M059J (cell line): ENCODE measurements at regions not wholly inside any gene's neighbourhood (a gene's known extent, or its start where the extent isn't known, plus 50 kb on each side); places are given as distances from the start of the nearest gene placed in this dataset.
"Not testable (repeated sequence)": the region's sequence is repeated elsewhere in the genome, so short reads cannot be mapped to it uniquely, and the experiment has no call there.

Experiments
- DNase-seq: peaks from one replicate; pipeline ENCODE4 v3.0.0-alpha.2; 2012; ENCODE audit warnings: low read depth

GRCh38 chr12:74264692-74265091 lies 272.9 kb upstream of the ATXN7L3B start:
- DNase-seq, result no peak

DNA sequence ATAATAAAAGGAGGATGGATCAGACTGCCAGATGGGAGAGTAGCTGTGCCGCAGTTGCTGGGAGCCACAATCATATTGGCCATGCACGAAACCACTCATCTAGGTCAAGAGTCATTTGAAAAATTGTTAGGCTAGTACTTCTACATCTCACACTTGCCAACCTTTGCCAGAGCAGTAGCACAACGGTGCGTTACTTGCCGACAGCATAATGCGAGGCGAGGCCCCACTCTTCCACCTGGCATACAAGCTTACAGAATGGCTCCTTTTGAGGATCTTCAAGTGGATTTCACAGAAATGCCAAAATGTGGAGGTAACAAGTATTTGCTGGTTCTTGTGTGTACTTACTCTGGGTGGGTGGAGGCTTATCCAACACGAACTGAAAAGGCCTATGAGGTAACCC lies 268.3 kb upstream of the ATXN7L3B start:
- DNase-seq, result not testable (repeated sequence)

- no peak for DNase-seq
These were observed 257.4 kb upstream of the ATXN7L3B start for GRCh38 chr12:74280156-74280655.

GRCh38 chr12:74281401-74282180 lies 256.0 kb upstream of the ATXN7L3B start:
- not testable (repeated sequence) for DNase-seq

- DNase-seq, result no peak
These were observed 254.0 kb upstream of the ATXN7L3B start for GRCh38 chr12:74283646-74284045.

- peak; percentile 2 for DNase-seq
These were observed 251.9 kb upstream of the ATXN7L3B start for GRCh38 chr12:74285773-74286172.

GRCh38 chr12:74286254-74286653 lies 251.4 kb upstream of the ATXN7L3B start:
- no peak for DNase-seq

DNA sequence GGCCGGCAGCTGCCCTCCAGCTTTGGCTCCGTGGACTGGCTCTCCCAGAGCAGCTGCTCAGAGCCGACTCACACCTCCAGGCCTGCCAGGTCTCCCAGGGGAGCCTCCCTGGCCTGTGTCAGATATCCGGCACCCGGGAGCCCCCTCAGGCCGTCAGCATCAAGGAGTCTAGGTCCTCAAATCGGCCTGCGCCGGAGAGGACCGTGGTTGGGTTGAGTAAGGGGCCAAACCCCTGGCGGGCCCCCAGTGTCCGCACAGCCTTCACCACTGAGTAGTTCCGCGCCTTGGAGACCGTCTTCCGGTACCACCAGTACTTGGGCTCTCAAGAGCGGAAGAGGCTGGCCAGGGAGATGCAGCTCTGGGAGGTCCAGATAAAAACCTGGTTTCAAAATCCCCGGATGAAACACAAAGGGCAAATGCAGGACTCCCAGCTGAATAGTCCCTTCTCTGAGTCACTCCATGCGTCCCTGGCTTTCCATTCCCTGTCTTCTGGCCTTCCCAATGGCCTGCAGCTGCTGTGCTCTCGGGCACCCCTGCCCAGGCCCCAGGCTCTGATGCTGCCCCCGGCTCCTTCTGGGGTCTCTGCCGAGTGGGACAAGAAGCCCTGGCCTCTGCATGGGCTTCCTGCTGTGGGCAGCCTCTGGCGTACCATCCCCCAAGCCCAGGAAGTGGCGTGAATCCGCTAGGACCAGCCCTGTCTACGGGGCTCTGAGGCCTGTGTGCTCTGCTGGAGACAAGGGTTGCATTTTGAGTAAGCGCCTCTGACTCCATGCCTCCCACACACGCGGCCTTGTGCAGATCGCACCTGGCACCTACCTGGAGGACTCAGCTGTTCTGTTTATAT lies 245.1 kb upstream of the ATXN7L3B start:
- peak; percentile 79 for DNase-seq

- peak; percentile 17 for DNase-seq
These were observed 243.9 kb upstream of the ATXN7L3B start for GRCh38 chr12:74293689-74294131.

DNA sequence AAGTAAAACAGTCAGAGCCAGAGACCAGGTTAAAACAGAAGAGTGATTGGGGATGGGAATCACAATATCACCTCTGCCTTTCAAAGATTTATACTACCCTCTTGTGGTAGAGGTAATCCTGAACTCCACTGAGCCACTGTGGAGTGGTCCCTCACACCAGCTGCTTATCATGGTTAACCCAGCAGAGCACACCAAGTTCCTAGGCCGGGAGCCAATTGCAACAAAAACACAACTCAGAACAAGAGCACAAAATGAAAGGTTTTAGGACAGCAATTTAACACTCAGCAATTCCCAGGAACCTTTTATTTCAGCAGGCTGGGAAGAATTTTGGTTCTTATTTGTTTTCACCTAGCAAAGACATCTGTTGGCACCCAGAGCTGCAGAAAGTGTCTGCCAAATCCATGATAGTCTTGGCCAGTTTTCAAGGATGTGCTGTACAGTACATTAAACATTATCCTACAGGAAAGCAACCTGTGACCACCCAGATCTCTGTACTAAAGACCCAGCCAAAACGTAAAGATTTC lies 220.5 kb upstream of the ATXN7L3B start:
- peak; percentile 16 for DNase-seq

- no peak for DNase-seq
These were observed 219.9 kb upstream of the ATXN7L3B start for GRCh38 chr12:74317741-74318140.

GRCh38 chr12:74319886-74320285 lies 217.7 kb upstream of the ATXN7L3B start:
- DNase-seq, result no peak

GRCh38 chr12:74321381-74321780 lies 216.3 kb upstream of the ATXN7L3B start:
- no peak for DNase-seq

- no peak for DNase-seq
These were observed 214.8 kb upstream of the ATXN7L3B start for GRCh38 chr12:74322792-74323191.

- peak; percentile 4 for DNase-seq
These were observed 209.0 kb upstream of the ATXN7L3B start for GRCh38 chr12:74328623-74329022.

DNA sequence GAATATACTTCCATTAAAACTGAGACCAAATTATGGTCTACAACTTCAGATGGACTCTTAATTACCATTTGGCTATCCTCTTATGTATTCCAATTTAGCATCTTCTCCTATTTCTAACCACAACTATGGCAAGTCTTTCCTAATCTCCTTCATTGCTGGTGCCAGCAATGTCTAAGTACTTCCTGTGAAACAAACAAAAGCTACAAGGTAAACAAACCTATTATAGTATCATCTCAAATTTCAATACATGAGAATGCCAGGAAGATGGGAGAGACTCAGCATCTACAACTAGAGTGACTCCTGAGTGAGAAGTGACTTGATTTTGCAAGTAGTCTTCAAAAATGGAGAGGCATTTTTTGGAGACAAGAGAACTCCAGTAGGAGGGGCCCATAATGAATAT lies 202.9 kb upstream of the ATXN7L3B start:
- DNase-seq, result peak; percentile 39

DNA sequence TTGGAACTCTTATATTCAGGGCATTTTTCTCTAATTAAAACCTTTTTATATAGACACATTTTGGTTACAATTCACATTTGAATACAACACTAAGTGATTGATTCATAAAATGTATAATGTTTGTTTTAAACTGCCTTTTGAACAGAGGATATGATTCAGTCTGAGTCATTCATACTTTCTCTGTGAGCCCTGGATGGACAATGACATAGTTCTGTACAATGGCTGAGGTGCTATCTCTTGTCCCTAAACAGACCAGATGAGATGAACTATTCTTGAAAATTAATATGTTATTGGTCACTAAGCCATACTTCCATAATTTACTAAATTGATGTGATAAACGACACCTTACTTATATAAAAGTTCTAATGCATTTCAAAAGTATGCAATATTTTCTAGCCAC lies 199.7 kb upstream of the ATXN7L3B start:
- DNase-seq, result peak; percentile 59

DNA sequence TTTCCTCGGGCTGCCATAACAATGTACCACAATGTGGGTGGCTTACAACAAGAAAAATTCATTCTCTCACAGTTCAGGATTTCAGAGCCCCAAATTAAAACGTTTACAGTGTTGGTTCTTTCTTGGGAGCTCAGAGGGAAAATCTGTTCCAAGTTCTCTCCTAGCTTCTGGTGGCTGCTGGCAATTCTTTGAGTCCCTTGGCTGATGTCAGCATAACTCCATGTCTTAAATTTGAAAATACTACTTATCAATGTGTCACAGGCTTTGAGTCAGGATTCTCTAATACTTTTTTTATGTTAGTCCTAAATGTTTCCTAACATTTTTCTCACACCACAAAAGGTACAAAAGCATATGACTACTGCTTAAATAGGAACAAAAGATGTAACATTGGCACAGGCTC lies 198.4 kb upstream of the ATXN7L3B start:
- DNase-seq, result peak; percentile 5

- DNase-seq, result peak; percentile 12
These were observed 187.7 kb upstream of the ATXN7L3B start for GRCh38 chr12:74349925-74350324.

- DNase-seq, result peak; percentile 54
These were observed 172.3 kb upstream of the ATXN7L3B start for GRCh38 chr12:74365178-74365964.

DNA sequence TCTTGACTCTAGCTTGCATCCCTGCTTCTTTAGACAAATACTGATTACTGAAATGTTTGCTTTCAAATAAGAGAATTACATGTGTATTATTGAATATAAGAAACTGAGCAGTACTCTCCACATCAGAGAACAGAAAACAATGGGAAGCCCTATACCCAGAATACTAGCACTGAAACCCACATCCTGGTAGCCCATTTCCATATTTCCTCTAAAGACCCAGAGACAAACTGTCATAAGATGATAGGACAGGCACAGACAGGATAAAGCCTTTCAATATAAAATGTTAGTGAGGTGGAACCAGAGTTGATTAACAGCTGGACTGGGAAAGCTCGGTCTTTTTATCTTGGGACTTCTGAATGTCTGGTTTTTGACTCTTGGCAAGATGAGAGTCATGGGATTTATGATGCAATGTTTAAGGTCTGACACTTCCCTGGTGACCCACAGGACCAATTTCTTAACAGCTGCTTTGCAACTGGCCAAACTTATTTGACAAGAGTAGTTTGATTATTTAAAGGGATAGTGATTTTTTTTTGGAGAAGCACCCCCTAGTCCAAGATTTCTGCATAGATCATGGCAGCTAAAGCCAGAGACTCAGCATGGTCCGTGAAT lies 166.9 kb upstream of the ATXN7L3B start:
- no peak for DNase-seq
